Bronchial epithelial cell (primary cell): ENCODE measurements at regions not wholly inside any gene's neighbourhood (a gene's known extent, or its start where the extent isn't known, plus 50 kb on each side); places are given as distances from the start of the nearest gene placed in this dataset.

Source experiments
- DNase-seq: peaks from one replicate; pipeline ENCODE4 v3.0.0-alpha.2; 2010; ENCODE audit warnings: low read depth
- FAIRE-seq: peaks from 2 replicates; lab custom pipeline; 2011; peaks lifted over from hg19 to GRCh38; lab: Jason Lieb, UNC
- H3K27me3 ChIP-seq: 2 replicates; pipeline ENCODE4 v1.5.1; 2011; ENCODE audit warnings: low read length; ENCODE audit not compliant: control insufficient read depth, insufficient read depth
- H3K36me3 ChIP-seq: 2 replicates; pipeline ENCODE4 v1.5.1; 2011; ENCODE audit warnings: low read length; ENCODE audit not compliant: control insufficient read depth, insufficient read depth
- H3K4me3 ChIP-seq: 2 replicates; pipeline ENCODE4 v1.5.1; 2011; ENCODE audit warnings: mild to moderate bottlenecking, low read depth, low read length, control low read depth
- TF ChIP-seq, protein P1 (sequence below): IDR thresholded peaks from 2 replicates; pipeline ENCODE4 v1.5.1; 2011; ENCODE audit warnings: mild to moderate bottlenecking, moderate library complexity, low read length, control low read depth, inconsistent platforms; ENCODE audit not compliant: insufficient read depth, severe bottlenecking

DNA sequence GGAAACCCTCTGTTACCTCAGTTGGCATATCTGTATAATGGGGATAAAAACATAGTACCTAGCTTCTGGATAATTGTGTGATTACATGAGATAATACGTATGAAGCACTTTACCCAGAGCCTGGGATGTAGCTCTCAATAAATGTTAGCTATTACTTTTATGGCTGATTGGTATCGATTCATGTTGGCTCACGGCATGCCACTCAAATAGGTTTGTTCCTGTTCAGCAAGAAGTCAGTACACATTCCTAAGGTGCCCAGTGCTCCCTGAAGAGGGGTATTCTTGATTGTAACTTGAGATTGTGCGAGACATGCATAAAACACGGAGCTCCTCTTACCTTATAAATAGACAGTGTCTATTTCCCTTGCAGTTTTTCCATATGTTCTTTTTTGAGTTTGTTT is 78.5 kb upstream of the GALNT2 start:
- no peaks in the 10 kb centered on the region for H3K36me3 ChIP-seq
- H3K27me3 ChIP-seq: peaks cover 2% of the 10 kb centered on the region
- TF ChIP-seq, protein P1, sequence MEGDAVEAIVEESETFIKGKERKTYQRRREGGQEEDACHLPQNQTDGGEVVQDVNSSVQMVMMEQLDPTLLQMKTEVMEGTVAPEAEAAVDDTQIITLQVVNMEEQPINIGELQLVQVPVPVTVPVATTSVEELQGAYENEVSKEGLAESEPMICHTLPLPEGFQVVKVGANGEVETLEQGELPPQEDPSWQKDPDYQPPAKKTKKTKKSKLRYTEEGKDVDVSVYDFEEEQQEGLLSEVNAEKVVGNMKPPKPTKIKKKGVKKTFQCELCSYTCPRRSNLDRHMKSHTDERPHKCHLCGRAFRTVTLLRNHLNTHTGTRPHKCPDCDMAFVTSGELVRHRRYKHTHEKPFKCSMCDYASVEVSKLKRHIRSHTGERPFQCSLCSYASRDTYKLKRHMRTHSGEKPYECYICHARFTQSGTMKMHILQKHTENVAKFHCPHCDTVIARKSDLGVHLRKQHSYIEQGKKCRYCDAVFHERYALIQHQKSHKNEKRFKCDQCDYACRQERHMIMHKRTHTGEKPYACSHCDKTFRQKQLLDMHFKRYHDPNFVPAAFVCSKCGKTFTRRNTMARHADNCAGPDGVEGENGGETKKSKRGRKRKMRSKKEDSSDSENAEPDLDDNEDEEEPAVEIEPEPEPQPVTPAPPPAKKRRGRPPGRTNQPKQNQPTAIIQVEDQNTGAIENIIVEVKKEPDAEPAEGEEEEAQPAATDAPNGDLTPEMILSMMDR: no peak
- FAIRE-seq: no peak
- no peak for DNase-seq
- H3K4me3 ChIP-seq: no peak overlapping the region

DNA sequence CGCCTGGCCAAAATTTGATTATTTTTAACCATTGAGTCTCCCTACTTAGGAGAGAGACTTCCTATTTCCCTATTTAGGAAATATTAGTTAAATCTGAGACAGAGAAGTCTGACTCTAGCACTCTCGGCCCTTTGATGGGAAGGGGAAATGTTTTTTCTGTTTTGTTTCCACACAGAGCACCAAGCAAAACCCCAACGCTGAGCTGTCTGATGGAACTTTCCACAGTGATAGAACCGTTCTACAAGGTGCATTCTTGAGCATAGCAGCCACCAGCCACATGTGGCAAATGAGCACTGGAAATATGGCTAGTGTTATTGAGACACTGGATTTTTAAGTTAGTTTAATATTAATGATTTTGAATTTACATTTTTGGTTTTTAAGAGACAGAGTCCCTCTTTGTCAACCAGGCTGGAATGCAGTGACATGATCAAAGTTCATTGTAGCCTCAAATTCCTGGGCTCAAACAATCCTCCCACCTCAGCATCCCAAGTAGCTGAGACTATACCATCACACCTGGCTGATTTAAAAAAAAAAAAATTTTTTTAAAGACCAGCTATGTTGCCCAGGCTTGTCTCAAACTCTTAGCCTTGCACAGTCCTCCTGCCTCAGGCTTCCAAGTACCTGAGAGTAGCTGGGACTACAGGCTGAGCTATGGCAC is 77.3 kb upstream of the GALNT2 start:
- TF ChIP-seq, protein P1: no peak

DNA sequence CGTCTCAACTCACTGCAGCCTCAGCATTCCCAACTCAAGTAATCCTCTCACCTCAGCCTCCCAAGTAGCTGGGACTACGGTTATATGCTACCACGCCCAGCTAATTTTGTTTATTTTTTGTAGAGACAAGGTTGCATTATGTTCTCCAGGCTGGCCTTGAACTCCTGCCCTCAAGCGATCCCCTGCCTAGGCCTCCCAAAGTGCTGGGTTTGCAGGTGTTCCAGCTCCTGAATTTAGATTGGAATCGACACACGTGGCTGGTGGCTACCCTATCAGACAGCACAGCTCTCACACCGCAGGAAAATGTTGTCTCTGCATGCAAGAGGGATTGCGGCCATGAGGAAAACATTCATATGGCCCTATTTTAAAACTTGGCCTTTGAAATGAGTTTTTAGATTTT is 76.7 kb upstream of the GALNT2 start:
- TF ChIP-seq, protein P1: no peak
- H3K36me3 ChIP-seq: no peaks in the 10 kb centered on the region
- peaks cover 2% of the 10 kb centered on the region for H3K27me3 ChIP-seq
- DNase-seq (no peak), FAIRE-seq (no peak)
- H3K4me3 ChIP-seq: no peak overlapping the region

More for the DNA sequence above, 77.3 kb upstream of the GALNT2 start:
- no peak for FAIRE-seq
- H3K27me3 ChIP-seq: peaks cover 2% of the 10 kb centered on the region
- H3K4me3 ChIP-seq: no peak overlapping the region
- DNase-seq: no peak
- H3K36me3 ChIP-seq: no peaks in the 10 kb centered on the region

DNA sequence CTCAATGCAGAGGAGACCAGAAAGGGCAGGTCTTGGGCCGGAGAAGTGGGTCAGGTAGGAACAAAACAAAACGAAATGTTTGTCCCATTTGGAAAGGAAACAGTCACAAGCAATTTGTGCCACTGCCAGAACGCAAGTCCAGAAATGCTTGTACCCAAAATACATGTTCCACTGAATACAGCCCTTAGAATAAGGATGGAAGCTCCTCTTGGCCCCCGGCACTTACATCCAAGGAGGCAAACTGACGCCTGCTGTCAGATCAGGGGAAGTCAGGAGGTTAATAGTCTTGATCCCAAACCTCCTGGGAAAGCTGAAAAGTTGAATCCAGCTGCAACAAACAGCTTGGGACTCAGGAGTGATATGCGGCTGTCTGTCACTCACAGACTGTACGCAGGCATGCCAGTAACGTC is 75.9 kb upstream of the GALNT2 start:
- no peak for DNase-seq
- Histone ChIP-seq H3K36me3 (no peaks in the 10 kb centered on the region), H3K4me3 (no peak overlapping the region), H3K27me3 (peaks cover 2% of the 10 kb centered on the region)
- no peak for FAIRE-seq
- TF ChIP-seq, protein P1: no peak

DNA sequence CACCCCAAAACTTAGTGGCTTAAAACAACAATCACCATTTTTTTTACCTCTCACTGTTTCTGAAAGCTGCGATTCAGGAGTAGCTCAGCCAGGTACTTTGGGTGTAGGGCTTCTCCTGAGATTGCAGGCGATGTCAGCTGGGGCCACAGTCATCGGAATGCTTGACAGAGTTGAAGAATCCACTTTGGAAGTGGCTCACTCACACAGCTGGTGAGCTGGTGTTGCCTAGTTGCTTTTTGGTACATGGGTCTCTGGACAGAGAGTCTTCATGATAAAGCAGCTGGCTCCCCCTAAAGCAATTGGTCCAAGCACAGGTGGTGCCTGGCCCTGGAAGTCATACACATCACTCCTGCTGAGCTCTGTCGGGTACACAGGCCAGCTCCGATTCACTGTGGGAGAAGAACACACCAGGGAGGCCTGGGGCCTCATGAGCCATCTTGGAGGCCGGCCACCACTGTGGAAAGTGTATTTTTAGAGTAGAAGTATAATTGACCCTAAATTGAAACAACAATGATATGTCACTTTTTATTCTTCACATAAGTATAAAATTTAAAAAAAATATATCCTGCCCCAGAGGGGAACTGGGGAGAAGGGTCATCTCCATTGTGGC is 75.2 kb upstream of the GALNT2 start:
- H3K27me3 ChIP-seq: peaks cover 2% of the 10 kb centered on the region
- DNase-seq (no peak), FAIRE-seq (no peak)
- TF ChIP-seq, protein P1: no peak
- no peak overlapping the region for H3K4me3 ChIP-seq
- no peaks in the 10 kb centered on the region for H3K36me3 ChIP-seq
